ENCODE measurements at regions not wholly inside any gene's neighbourhood (a gene's known extent, or its start where the extent isn't known, plus 50 kb on each side); places are given as distances from the start of the nearest gene placed in this dataset.

DNA sequence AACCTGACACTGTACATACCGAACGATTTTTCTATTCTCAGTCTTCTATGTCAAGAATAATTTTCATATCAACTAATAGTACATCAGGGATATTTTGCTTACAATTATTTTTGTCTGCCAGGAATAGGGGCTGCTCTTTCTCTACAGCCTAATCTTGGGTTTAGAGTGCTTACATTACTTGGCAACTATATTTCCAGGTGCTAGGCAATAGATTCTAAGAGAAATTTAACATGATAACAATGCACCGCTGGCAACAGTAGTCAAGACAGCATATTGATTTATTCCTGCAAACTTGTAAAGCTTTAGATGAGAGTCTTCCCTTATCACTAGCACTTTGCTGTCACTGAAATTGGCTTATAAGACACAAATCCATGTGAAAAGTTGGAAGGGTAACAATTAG, 935.9 kb downstream of the CDH11 start:
- TF ChIP-seq CTCF (IDR thresholded peaks at IDR 0.05) (no peak), POLR2A (IDR thresholded peaks at IDR 0.05) (no peak), EP300 (IDR thresholded peaks at IDR 0.05) (no peak)
